ENCODE measurements at regions not wholly inside any gene's neighbourhood (a gene's known extent, or its start where the extent isn't known, plus 50 kb on each side); places are given as distances from the start of the nearest gene placed in this dataset.
"Not testable (repeated sequence)": the region's sequence is repeated elsewhere in the genome, so short reads cannot be mapped to it uniquely, and the experiment has no call there.

DNA sequence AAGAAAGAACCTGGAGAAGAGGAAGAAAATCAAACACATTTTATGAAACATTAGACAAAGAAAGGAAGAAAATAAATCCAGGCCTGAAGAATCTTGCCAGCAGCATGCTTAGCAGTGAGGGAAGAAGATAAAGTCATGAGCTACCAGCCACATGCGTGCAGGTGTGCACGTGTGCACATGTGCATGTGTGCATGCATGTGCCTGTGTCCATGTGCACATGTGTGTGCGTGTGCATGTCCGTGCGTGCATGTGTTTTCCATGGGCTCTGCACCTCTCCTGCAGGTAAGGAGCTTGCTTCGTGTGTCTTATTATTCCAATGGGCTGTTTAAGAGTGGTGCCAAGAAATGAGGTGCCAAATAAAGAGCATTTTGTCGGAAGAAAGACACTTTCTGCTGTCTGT lies 322.2 kb downstream of the FGFR2 start:
- intact Hi-C loops (cut with DNase I) = no loop called here
- no peak for DNase-seq (ENCODE audit: low spot score)

DNA sequence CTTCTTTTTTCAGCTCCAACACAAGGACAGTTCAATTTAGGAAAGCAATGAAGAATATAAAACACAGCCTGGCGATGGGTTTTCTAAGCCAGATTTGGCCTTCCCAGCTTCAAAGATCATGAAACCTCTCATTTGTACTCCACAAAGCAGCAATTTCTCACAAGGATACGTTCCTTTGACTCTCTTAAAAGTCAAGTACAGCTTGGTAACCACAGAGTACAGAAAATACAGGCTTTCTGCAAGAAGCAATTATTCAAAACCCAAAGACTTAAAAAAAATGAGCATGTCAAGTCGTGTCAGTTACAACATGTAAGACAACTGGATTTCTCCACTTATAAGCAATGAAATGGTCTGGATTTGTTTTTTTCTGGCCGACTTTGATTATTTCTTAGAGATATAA lies 321.4 kb downstream of the FGFR2 start:
- intact Hi-C loops (cut with DNase I) = no loop called here
- DNase-seq (ENCODE audit: low spot score) = no peak

DNA sequence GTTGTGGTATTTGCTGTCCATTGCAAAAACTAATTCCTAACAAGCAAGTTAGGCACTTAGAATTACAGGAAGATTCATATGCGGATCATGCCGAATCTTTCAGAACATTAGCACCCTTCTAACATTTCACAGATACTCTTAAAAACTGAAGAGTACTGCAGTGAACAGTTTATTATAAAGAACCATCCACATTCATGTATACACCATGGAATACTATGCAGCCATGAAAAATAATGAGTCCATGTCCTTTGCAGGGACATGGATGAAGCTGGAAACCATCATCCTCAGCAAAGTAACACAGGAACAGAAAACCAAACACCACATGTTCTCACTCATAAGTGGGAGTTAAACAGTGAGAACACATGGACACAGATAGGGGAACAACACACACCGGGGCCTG lies 319.9 kb downstream of the FGFR2 start:
- DNase-seq (ENCODE audit: low spot score); intact Hi-C loops (cut with DNase I): not testable (repeated sequence)

DNA sequence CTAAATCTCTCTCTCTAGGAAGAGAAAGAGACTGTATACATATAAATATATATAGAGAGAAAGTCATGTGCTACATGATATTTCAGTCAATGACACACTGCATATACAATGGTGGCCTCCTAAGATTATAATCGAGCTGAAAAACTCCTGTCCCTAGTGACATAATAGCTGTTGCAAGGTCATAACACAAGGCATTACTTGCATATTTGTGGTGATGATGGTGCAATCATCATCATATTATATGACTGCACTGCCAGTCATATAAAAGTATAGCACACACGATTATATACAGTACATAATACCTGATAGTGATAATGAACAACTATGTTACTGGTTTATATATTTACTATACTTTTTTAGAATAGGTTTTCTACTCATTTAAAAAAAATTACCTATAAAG lies 316.7 kb downstream of the FGFR2 start:
- DNase-seq (ENCODE audit: low spot score) = no peak
- intact Hi-C loops (cut with DNase I) = no loop called here

DNA sequence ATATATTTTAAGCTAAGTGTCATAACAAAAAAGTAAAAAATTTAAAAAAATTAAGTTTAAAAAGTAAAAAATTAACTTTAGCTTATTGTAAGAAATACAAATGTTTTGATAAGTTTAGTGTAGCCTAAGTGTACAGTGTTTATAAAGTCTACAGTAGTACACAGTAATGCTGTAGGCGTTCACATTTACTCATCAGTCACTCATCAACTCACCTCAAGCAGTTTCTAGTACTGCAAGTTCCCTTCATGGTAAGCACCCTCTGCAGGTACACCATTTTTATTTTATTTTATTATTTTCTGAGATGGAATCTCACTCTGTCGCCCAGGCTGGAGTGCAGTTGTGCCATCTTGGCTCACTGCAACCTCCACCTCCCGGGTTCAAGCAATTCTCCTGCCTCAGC lies 316.0 kb downstream of the FGFR2 start:
- no peak for DNase-seq (ENCODE audit: low spot score)
- intact Hi-C loops (cut with DNase I) = no loop called here

DNA sequence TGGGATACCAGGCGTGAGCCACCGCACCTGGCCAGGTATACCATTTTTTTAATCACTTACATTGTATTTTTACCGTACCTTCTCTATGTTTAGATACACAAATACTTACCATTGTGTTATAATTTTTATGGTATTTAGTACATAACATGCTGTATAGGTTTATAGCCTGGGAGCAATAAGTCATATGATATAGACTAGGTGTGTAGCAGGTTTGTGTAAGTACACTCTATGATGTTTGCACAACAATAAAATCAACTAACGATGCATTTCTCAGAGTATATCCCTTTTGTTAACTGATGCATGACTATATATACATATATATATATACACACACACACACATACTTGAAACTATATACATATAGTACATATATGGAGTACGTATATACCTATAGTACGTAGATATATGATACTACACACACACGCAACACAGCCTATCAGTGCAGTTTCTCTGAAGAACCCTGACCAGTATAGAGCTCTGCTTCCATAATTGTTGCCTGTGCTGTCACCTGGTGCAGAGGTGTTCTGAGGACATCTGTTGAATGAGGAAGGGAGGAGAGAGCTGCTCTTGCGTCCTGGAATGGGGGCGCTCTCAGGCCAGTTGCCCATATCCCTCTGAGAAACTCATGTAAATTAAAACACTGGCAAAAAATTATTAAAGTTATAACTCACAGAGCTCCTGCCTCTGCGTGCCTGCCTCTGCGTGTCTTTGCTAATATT lies 315.3 kb downstream of the FGFR2 start:
- intact Hi-C loops (cut with DNase I) = no loop called here
- DNase-seq (ENCODE audit: low spot score) = no peak

DNA sequence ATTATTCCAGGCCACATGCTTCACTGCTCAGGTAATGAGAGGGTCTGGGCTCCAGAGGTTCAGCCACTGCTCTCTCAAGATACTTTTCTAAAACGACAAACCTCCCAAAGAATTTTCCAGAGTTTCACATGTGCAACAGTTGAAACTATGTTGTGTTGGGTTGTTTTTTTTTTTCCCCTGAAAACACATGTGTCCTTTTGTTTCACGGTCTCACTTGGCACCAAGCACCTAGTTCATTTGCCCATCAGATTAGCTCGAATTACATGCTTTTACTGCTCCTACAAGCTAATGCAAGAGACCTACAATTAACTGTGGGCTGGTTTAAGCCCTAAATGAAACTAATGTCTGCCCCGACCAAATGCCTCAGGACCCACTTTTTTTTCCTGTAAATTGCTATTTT lies 313.3 kb downstream of the FGFR2 start:
- intact Hi-C loops (cut with DNase I) = no loop called here
- no peak for DNase-seq (ENCODE audit: low spot score)

DNA sequence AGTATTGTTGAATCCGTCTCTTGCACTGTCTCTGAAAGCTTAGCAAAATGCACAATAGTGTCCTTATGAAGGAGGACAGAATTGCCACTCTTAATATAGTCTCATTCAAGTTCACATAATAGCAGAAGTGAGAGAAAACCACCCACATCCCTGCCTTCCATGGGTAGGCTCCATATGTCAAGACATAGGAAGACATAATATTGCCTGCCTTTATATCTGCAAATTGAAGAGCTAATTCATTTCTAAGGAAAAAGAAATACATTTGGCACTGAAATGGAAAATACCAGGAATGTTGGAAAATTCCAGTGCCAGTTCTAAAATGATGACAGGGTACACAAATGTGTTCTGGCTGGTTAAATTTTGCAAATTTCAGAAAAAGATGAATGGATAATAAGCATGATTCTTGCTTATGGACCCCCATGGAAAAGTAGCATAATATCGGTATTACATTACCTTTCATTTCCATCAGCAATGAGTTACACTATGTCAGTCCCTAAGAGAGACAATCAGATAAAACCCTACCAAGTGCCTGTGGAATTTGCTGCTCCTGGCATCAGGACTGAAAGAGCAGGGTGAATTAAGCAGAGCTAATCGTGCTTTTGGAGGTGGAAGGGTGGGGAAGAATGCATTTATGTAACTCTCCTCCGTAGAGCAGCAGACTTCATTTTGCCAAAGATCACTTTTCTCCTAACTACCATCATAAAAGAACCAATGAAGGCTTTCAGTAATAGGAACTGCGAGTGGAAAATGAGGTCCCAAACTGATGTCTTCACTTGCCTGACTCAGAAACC lies 312.6 kb downstream of the FGFR2 start:
- no peak for DNase-seq (ENCODE audit: low spot score)
- intact Hi-C loops (cut with DNase I) = loop anchor here in 1 of 2 donors (2.0 kb wide), 1 partner anchor 43 kb away; no protein-coding TSS in a partner anchor

DNA sequence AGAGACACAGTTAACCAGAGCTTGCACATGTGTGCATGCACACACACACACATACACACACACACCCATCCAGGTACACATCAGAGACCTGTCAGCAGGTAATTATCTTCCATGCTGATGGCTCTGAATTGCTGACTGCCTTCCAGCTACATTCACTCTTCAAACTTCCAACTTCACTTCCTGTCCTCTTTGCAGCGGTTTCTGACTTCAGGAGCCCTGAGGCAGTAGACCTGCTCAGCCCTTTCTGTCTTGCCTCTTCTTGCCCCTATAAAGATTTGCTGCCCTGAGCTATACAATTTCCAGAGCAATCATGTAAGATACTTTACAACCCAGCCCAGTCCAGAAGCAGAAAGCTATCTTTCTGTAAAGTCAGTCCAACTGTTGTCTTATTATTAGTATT lies 310.2 kb downstream of the FGFR2 start:
- no peak for DNase-seq (ENCODE audit: low spot score)
- intact Hi-C loops (cut with DNase I) = no loop called here

DNA sequence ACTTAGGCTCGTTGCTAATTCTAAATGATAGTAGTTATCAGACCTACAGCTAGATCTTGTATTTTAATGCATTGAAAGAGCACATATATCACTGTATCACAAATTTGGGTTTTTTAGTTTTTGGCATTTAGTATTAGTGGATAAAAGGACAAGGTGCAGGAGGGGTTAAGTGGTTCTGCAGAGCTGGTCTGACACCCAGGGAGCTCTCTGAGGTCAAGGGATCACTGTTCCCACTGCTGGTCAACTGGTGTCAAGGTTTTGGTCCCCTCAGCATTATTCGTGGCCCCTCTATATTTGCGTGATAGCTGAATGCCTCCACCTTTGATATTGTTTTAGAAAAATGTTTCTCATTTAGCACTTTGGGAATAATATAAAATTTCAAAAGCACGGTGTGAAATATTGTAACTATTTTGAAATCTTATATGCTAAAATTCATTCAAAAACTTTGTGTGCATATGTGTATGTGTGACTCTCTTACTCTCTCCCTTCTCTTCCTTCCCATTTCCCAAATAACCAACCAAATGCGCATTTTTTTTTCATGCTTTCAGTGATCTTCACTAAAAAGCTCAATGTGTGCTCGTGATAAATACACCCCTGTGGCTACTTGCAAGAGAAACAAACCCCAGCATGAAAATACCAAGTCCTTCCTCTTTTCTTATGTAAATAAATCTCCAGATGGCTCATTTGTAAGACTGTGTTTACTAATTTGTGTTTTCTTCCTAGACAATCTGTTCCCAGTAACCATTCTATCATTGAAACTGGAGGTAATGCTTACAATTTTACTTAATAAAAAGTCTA lies 309.2 kb downstream of the FGFR2 start:
- no peak for DNase-seq (ENCODE audit: low spot score)
- intact Hi-C loops (cut with DNase I) = no loop called here

DNA sequence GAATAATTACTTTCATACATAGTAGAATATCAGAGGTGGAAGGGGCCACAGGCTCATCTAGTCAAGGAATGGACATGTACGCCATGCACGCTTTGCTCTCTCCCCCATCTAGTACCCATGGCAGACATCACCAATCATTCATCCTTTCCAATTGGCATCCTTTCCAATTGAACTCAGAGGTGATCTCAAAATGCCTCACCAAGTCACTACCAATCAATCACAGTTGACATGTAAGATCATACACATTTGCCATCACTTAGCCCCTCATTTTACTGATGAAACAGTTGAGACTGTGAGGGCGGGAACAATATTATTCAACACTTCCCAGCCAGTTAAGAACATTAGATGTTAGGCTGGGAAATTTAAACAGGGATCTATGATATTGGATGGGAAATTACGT lies 308.4 kb downstream of the FGFR2 start:
- DNase-seq (ENCODE audit: low spot score) = no peak
- intact Hi-C loops (cut with DNase I) = no loop called here

DNA sequence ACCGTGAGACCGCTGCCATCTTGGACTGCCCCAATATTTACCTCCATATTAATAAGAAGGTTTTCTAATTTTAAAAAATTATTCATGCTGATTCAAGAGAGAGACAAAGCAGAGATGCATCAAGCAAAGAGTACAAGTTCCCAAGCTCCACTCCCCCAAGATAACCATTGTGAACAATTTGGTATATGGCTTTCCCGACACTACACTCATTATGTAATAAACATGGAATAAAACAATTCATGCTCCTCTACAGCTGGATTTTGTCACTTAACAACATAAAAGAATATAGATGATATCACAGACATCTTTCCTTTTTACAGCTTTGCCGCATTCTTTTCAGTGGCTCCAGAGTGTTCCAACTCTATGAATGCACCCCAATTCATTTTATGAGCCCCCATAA lies 307.6 kb downstream of the FGFR2 start:
- intact Hi-C loops (cut with DNase I) = no loop called here
- DNase-seq (ENCODE audit: low spot score) = no peak

DNA sequence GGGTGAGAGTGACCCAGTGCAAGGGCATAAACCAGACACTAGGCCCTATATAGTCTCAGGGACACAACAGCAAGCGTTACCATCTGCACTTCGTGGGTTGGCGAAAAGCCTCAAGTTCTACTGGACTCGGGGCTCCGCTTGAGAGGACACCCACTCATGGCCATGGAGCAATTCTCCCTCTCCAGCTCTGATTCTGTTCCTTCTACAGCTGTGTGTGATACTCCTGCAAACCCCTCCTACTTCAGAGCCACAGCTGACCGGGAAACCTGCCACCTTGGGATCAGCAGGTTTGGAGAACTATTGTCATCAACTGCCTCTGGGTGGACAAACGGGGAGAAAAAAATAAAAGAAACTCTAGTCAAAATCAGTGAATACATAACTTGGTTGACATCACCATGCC lies 306.9 kb downstream of the FGFR2 start:
- intact Hi-C loops (cut with DNase I) = no loop called here
- DNase-seq (ENCODE audit: low spot score) = no peak

DNA sequence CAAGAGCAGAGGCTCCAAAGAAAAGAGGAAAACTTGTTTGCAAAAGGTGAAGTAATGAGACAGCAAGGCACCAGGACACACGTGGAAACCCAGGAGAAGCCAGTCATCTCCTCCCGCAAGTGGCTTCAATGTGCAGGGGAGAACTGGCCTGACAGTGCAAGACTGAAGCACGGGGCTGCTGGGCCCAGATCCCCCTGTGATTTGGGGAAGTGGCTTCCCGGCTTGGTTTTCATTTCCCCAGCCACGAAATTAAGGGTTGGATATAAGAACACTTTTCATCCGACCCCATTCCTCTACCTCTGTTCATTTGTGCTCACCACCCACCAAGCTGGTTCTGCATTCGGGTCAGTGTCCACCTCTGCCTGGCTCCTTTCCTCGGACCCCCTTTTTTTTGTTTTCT lies 306.4 kb downstream of the FGFR2 start:
- intact Hi-C loops (cut with DNase I) = no loop called here
- DNase-seq (ENCODE audit: low spot score) = no peak

DNA sequence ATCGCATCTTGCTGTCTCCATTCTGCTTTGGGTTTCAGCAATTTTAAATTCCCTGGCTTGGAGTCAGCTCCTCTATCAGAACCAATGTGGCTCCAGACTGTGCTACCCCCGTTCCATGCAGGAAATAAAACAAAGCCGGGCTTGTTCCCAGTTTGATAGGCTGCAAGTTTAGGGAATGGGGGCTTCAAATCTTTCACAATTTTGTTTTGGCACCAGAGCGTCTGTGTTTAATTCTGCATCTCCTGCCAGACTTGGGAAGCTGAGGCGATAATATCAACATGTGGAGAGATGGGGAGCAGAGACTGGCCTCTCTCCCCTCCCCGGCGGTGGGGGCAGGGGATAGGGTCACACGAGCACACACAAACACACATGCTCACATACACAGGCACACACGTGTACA lies 305.9 kb downstream of the FGFR2 start:
- DNase-seq (ENCODE audit: low spot score) = no peak
- intact Hi-C loops (cut with DNase I) = no loop called here

DNA sequence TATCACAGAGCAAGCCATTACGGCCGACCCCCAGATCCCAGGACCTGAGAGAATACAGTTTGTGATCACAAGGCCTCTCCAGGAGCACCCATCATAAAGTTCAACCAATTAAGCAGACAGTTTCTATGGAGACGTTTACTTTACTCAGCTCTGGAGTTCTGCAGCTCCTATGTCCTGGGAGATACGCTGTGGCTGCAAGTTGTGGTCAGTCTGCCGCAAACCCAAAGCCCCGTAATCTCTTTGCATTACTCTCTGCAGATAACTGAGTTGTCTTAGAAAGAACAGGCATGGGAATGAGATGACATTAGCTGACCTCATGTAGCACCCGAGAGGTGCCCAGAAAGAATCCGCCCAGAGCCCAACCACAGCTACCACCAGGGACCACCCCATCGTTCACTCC lies 305.1 kb downstream of the FGFR2 start:
- intact Hi-C loops (cut with DNase I) = no loop called here
- DNase-seq (ENCODE audit: low spot score) = no peak

DNA sequence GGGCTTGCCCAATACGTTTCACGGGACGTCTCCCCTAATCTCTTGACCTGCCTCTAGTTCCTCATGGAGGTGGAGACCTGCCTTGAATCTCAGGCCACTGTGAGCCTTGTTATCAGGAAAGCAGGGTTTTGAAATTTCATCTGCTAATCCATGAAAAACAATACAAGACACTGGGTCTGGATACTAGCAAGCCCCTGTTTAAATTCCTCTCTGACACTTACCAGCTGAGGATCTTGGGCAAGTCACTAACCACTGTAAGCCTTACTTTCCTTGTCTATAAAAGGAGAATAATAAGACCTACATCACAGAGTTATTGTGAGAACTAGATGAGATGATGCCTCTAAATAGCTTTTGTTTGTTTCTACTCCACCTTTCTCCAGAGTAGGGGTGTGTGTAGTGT lies 303.6 kb downstream of the FGFR2 start:
- intact Hi-C loops (cut with DNase I) = no loop called here
- DNase-seq (ENCODE audit: low spot score) = no peak

DNA sequence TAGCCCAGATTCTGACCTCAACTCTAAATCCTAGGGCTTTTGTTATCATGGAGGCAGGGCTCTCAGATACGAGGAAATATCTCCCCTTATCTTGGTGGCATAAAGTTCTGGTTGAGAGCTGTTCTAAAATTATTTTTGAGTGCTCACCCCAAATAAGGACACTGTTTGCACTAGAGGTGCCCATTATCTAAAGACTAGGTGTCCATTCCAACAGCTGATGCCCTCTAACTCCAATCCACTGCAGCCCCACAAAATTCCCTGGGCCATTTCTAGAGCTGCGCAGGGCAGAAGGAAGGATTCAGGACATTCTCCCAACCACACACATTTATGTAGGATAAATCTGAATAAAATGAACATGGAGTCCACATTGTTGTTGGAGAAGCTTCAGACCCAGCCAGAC lies 301.9 kb downstream of the FGFR2 start:
- DNase-seq (ENCODE audit: low spot score) = no peak
- intact Hi-C loops (cut with DNase I) = no loop called here

DNA sequence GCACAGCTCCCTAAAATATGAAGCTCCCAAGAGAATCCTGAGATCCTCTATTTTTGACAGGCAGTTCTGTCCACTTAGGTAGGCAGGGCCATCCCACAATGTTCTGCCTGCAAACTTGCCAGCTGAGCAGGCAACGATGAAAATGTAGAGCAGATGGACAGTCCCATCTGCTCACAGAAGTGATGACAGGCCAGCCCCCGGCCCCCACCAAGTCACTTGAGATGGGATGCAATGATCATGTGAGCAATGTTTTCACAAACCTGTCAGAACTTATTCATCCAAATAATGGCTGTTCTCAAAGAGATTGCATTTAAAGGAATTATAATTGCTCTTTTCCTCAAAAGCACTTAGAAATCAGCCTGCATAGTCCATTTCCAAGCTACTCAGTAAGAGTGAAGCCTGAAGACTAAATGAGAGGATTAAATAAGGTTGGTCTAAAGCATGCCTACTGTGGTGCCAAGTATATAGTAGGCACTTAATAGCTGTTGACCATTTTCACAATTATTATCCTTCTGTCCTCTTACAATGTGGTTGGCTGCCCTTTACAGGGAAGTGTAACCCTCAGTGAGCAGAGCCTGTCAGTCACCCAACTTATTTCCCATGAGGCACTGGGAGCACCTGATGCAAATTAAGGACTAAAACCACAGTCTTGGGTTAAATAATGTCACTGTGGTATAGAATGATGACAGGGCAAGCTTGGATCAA lies 301.2 kb downstream of the FGFR2 start:
- no peak for DNase-seq (ENCODE audit: low spot score)
- intact Hi-C loops (cut with DNase I) = no loop called here

DNA sequence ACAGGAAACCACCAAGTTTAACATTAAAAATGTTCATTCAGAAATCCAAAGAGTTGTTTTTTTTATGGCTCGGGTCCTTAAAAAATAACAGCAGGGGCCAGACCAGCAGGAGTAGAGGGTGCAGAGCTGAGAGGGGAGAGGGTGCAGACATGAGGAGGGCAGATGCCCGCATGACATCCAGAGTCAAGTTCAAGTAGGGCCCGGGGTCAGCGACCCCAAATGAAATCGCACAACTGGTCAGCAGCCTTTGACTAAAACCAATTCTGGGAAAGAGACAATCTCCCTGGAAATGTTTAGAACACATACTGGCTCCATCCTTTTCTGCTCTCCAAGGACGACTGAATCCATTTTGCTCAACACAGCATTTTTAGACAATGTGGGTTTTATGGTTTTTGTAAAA lies 297.5 kb downstream of the FGFR2 start:
- intact Hi-C loops (cut with DNase I) = no loop called here
- no peak for DNase-seq (ENCODE audit: low spot score)

All from posterior vena cava (tissue), 2 donors.